Thyroid gland (tissue), 4 donors: ENCODE measurements at regions not wholly inside any gene's neighbourhood (a gene's known extent, or its start where the extent isn't known, plus 50 kb on each side); places are given as distances from the start of the nearest gene placed in this dataset.

ENCODE experiments used
- CTCF ChIP-seq, 6 experiments: fragments of 200-600 bp in 3 of 6; fragments of 450-650 bp in 3 of 6; sonication (generic) in 3 of 6; IDR thresholded peaks; one replicate each; pipeline ENCODE4 v1.5.1; 2016 to 2019; ENCODE audit warnings: antibody characterized with exemption in 6 of 6, mild to moderate bottlenecking in 2 of 6, inconsistent platforms in 1 of 6, moderate library complexity in 1 of 6
- POLR2A ChIP-seq, 2 donors: fragments of 450-650 bp; IDR thresholded peaks; one replicate each; pipeline ENCODE4 v1.6.1; 2017; ENCODE audit warnings: antibody characterized with exemption in 2 of 2, mild to moderate bottlenecking in 2 of 2, moderate library complexity in 1 of 2

GRCh38 chr3:69493157-69493556 is 107.3 kb upstream of the FRMD4B start:
- TF ChIP-seq CTCF (IDR thresholded peaks at IDR 0.05) (no peak), POLR2A (IDR thresholded peaks at IDR 0.05) (no peak)
